Prostate gland (tissue), 2 donors: ENCODE measurements at regions not wholly inside any gene's neighbourhood (a gene's known extent, or its start where the extent isn't known, plus 50 kb on each side); places are given as distances from the start of the nearest gene placed in this dataset.

Experiments
- CTCF ChIP-seq, 4 experiments: fragments of 200-600 bp in 2 of 4; fragments of 450-650 bp in 2 of 4; sonication (generic) in 2 of 4; IDR thresholded peaks; 1 replicate in 3 of 4; 2 replicates in 1 of 4; pipeline ENCODE4 v1.5.1; 2016 to 2019; ENCODE audit warnings: antibody characterized with exemption in 4 of 4, mild to moderate bottlenecking in 2 of 4, moderate library complexity in 2 of 4
- POLR2A ChIP-seq: fragments of 450-650 bp; IDR thresholded peaks from one replicate; pipeline ENCODE4 v1.6.1; 2016; ENCODE audit warnings: antibody characterized with exemption, mild to moderate bottlenecking

- TF ChIP-seq CTCF (IDR thresholded peaks at IDR 0.05) = no peak
- no peak for TF ChIP-seq POLR2A
Measured at GRCh38 chr10:121127151-121127906, 276.2 kb downstream of the WDR11 start.
